Osteoblast (primary cell): ENCODE measurements at regions not wholly inside any gene's neighbourhood (a gene's known extent, or its start where the extent isn't known, plus 50 kb on each side); places are given as distances from the start of the nearest gene placed in this dataset.

Experiments
- DNase-seq: peaks from one replicate; pipeline ENCODE4 v3.0.0; 2011; ENCODE audit warnings: low spot score, mixed read lengths; ENCODE audit not compliant: insufficient read length; ENCODE audit errors: missing footprints
- H2AFZ ChIP-seq: 2 replicates; pipeline ENCODE4 v1.6.0; 2011; ENCODE audit warnings: mild to moderate bottlenecking, low read length
- H3K27ac ChIP-seq: 2 replicates; pipeline ENCODE4 v1.5.1; 2011; ENCODE audit warnings: mild to moderate bottlenecking, low read depth, low read length, moderate library complexity
- H3K27me3 ChIP-seq: 2 replicates; pipeline ENCODE4 v1.6.0; 2012; ENCODE audit warnings: mild to moderate bottlenecking, control low read depth, inconsistent platforms, low read length, moderate library complexity; ENCODE audit not compliant: insufficient read depth
- H3K36me3 ChIP-seq: 2 replicates; pipeline ENCODE4 v1.5.1; 2011; ENCODE audit warnings: mild to moderate bottlenecking, low read length, control low read depth, moderate library complexity; ENCODE audit not compliant: insufficient read depth
- H3K4me1 ChIP-seq: 2 replicates; pipeline ENCODE4 v1.5.1; 2011; ENCODE audit warnings: mild to moderate bottlenecking, low read length, control low read depth, moderate library complexity; ENCODE audit not compliant: insufficient read depth
- H3K4me2 ChIP-seq: 2 replicates; pipeline ENCODE4 v1.6.0; 2011; ENCODE audit warnings: mild to moderate bottlenecking, low read length; ENCODE audit not compliant: insufficient read depth
- H3K4me3 ChIP-seq: fragments of 200-600 bp; sonication (generic); 3 replicates; pipeline ENCODE4 v1.5.1; 2012; ENCODE audit warnings: mild to moderate bottlenecking, low read length, inconsistent platforms; ENCODE audit not compliant: insufficient read depth
- H3K79me2 ChIP-seq: 2 replicates; pipeline ENCODE4 v1.6.0; 2012; ENCODE audit warnings: mild to moderate bottlenecking, low read length, control low read depth, inconsistent platforms; ENCODE audit not compliant: insufficient read depth
- H3K9me3 ChIP-seq: 2 replicates; pipeline ENCODE4 v1.5.1; 2011; ENCODE audit warnings: low read depth, low read length, control low read depth
- H4K20me1 ChIP-seq: 2 replicates; pipeline ENCODE4 v1.6.0; 2012; ENCODE audit warnings: mild to moderate bottlenecking, low read length, control low read depth; ENCODE audit not compliant: insufficient read depth
- CTCF ChIP-seq: IDR thresholded peaks from 2 replicates; pipeline ENCODE4 v1.5.1; 2011; ENCODE audit warnings: mild to moderate bottlenecking, low read depth, low read length, moderate library complexity; ENCODE audit errors: extremely low read depth

GRCh38 chr2:18124116-18124835 is 245.8 kb downstream of the KCNS3 start:
- no peak overlapping the region for H3K4me2 ChIP-seq
- H3K4me3 ChIP-seq, result no peak overlapping the region
- peaks cover 10% of the 10 kb centered on the region for H3K4me1 ChIP-seq
- H3K9me3 ChIP-seq, result no peaks in the 10 kb centered on the region
- H4K20me1 ChIP-seq, result no peaks in the 10 kb centered on the region
- peaks cover 7% of the 10 kb centered on the region for H3K27me3 ChIP-seq
- no peaks in the 10 kb centered on the region for H3K36me3 ChIP-seq
- no peak for DNase-seq
- no peaks in the 10 kb centered on the region for H3K79me2 ChIP-seq
- TF ChIP-seq CTCF, result no peak
- H3K27ac ChIP-seq, result no peak overlapping the region
- H2AFZ ChIP-seq, result no peak overlapping the region

- Histone ChIP-seq H4K20me1 (no peaks in the 10 kb centered on the region), H3K79me2 (no peaks in the 10 kb centered on the region), H3K4me1 (peaks cover 17% of the 10 kb centered on the region), H3K27me3 (peaks cover 7% of the 10 kb centered on the region), H3K4me3 (no peak overlapping the region), H3K36me3 (no peaks in the 10 kb centered on the region), H3K4me2 (no peak overlapping the region), H3K9me3 (no peaks in the 10 kb centered on the region), H2AFZ (no peak overlapping the region), H3K27ac (no peak overlapping the region)
- DNase-seq, result no peak
- no peak for TF ChIP-seq CTCF
Observed at GRCh38 chr2:18123577-18123976, 245.1 kb downstream of the KCNS3 start.

- peaks cover 6% of the 10 kb centered on the region for H3K27me3 ChIP-seq
- H3K36me3 ChIP-seq, result no peaks in the 10 kb centered on the region
- no peaks in the 10 kb centered on the region for H3K9me3 ChIP-seq
- no peak overlapping the region for H3K4me3 ChIP-seq
- no peak overlapping the region for H3K27ac ChIP-seq
- peaks cover 20% of the 10 kb centered on the region for H3K4me1 ChIP-seq
- DNase-seq, result no peak
- no peak for TF ChIP-seq CTCF
- no peaks in the 10 kb centered on the region for H3K79me2 ChIP-seq
- no peak overlapping the region for H3K4me2 ChIP-seq
- no peaks in the 10 kb centered on the region for H4K20me1 ChIP-seq
- no peak overlapping the region for H2AFZ ChIP-seq
Observed at GRCh38 chr2:18123211-18123570, 244.7 kb downstream of the KCNS3 start.

GRCh38 chr2:18122544-18123210 is 244.2 kb downstream of the KCNS3 start:
- DNase-seq, result no peak
- Histone ChIP-seq H3K79me2 (no peaks in the 10 kb centered on the region), H3K4me2 (no peak overlapping the region), H3K4me1 (peaks cover 20% of the 10 kb centered on the region), H2AFZ (no peak overlapping the region), H3K27me3 (peaks cover 5% of the 10 kb centered on the region), H3K4me3 (no peak overlapping the region), H4K20me1 (no peaks in the 10 kb centered on the region), H3K9me3 (no peaks in the 10 kb centered on the region), H3K27ac (no peak overlapping the region), H3K36me3 (no peaks in the 10 kb centered on the region)
- no peak for TF ChIP-seq CTCF
